HG02840 (cell line): ENCODE measurements at regions not wholly inside any gene's neighbourhood (a gene's known extent, or its start where the extent isn't known, plus 50 kb on each side); places are given as distances from the start of the nearest gene placed in this dataset.
A peak's percentile ranks its signal among the peaks of the same experiment; 100 is the strongest.
"Not testable (repeated sequence)": the region's sequence is repeated elsewhere in the genome, so short reads cannot be mapped to it uniquely, and the experiment has no call there.

Experiments
- ATAC-seq: cut with Tn5 transposase; IDR thresholded peaks from one replicate; pipeline ENCODE4 v1.9.1; 2021; ENCODE audit warnings: mild to moderate bottlenecking, moderate library complexity, moderate number of reproducible peaks; ENCODE audit not compliant: unreplicated experiment, low FRiP score

- no peak for ATAC-seq
Observed at GRCh38 chr1:186775881-186776560, 52.7 kb upstream of the PLA2G4A start.

GRCh38 chr1:186775036-186775435, 53.7 kb upstream of the PLA2G4A start:
- ATAC-seq: no peak

GRCh38 chr1:186772228-186772627, 56.5 kb upstream of the PLA2G4A start:
- ATAC-seq: no peak

GRCh38 chr1:186770421-186770820, 58.3 kb upstream of the PLA2G4A start:
- no peak for ATAC-seq

GRCh38 chr1:186768906-186769305, 59.8 kb upstream of the PLA2G4A start:
- ATAC-seq: peak; percentile 65

GRCh38 chr1:186765446-186765845, 63.3 kb upstream of the PLA2G4A start:
- ATAC-seq: no peak

GRCh38 chr1:186763107-186763506, 65.6 kb upstream of the PLA2G4A start:
- no peak for ATAC-seq

GRCh38 chr1:186762653-186763052, 66.1 kb upstream of the PLA2G4A start:
- no peak for ATAC-seq

- ATAC-seq: no peak
Observed at GRCh38 chr1:186761358-186761757, 67.4 kb upstream of the PLA2G4A start.

- ATAC-seq: no peak
Observed at GRCh38 chr1:186760446-186760845, 68.3 kb upstream of the PLA2G4A start.

- ATAC-seq: not testable (repeated sequence)
Observed at GRCh38 chr1:186758896-186759606, 69.7 kb upstream of the PLA2G4A start.

- ATAC-seq: no peak
Observed at GRCh38 chr1:186757851-186758250, 70.9 kb upstream of the PLA2G4A start.

- no peak for ATAC-seq
Observed at GRCh38 chr1:186754542-186755145, 74.1 kb upstream of the PLA2G4A start.

- no peak for ATAC-seq
Observed at GRCh38 chr1:186753241-186753640, 73.0 kb upstream of the PTGS2 start.

- no peak for ATAC-seq
Observed at GRCh38 chr1:186750257-186750656, 70.0 kb upstream of the PTGS2 start.

- no peak for ATAC-seq
Observed at GRCh38 chr1:186749820-186750219, 69.6 kb upstream of the PTGS2 start.

GRCh38 chr1:186747661-186748060, 67.4 kb upstream of the PTGS2 start:
- no peak for ATAC-seq

- no peak for ATAC-seq
Observed at GRCh38 chr1:186745531-186746146, 65.4 kb upstream of the PTGS2 start.

GRCh38 chr1:186741640-186742039, 61.4 kb upstream of the PTGS2 start:
- ATAC-seq: no peak

- no peak for ATAC-seq
Observed at GRCh38 chr1:186740324-186740723, 60.1 kb upstream of the PTGS2 start.

GRCh38 chr1:186739515-186739914, 59.3 kb upstream of the PTGS2 start:
- no peak for ATAC-seq
